Motor neuron (in vitro differentiated cells): ENCODE measurements at regions not wholly inside any gene's neighbourhood (a gene's known extent, or its start where the extent isn't known, plus 50 kb on each side); places are given as distances from the start of the nearest gene placed in this dataset.

Experiments used
- ATAC-seq, 8 experiments: fragments of 200-7000 bp; cut with Tn5 transposase; replicated peaks in 6 of 8; 2 replicates each; pipeline ENCODE4 v1.8.0; 2021; ENCODE audit warnings: mild to moderate bottlenecking in 8 of 8, moderate library complexity in 8 of 8
- H3K27ac ChIP-seq, 2 donors: fragments of 250-450 bp; sonication (Bioruptor Pico); 2 replicates each; pipeline ENCODE4 v1.9.0; 2021; ENCODE audit warnings: antibody characterized with exemption in 2 of 2, mild to moderate bottlenecking in 2 of 2, moderate library complexity in 1 of 2
- H3K4me1 ChIP-seq, 2 donors: fragments of 250-450 bp; sonication (Bioruptor Pico); replicated peaks in 1 of 2; 2 replicates each; pipeline ENCODE4 v1.6.1; 2021; ENCODE audit warnings: antibody characterized with exemption in 2 of 2, mild to moderate bottlenecking in 2 of 2, moderate library complexity in 1 of 2
- H3K4me3 ChIP-seq, 5 donors: fragments of 250-450 bp; sonication (Bioruptor Pico); 2 replicates each; pipeline ENCODE4 v1.9.0; 2021; ENCODE audit warnings: antibody characterized with exemption in 5 of 5, mild to moderate bottlenecking in 5 of 5, moderate library complexity in 4 of 5
- WGBS, 10 experiments: fragments of 450-650 bp; shearing (Covaris generic); methylation state at CpG; one replicate each; pipeline ENCODE4 v1.0.0; 2022; 5-methylcytosine and 5-hydroxymethylcytosine counted together
- in situ Hi-C, 9 experiments: fragments of 400-800 bp; cut with MboI; loops; one replicate each; pipeline ENCODE4 v1.15.0; 2021; ENCODE audit warnings: low sequenced_read_pairs in 9 of 9, low pct_unique_long_range_greater_than_20kb in 2 of 9; ENCODE audit not compliant: unreplicated experiment in 9 of 9

DNA sequence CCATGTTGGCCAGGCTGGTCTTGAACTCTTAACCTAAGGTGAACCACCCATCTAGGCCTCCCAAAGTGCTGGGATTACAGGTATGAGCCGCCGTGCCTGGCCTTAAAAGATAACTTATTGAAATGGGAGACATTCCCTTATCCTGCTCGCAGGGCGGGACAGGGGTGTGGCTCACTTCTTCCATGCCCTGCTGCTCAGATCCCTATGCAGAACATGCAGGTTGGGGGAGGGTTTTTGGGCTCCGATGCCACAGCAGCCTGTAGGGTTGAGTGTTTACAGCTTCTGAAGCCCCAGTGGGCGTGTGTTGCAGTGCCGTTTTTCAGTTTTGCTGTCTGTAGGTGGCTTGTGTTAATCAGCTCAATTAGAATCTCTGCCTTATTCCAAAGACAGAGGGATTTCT lies 108.0 kb upstream of the BRINP1 start:
- WGBS, 10 experiments: 20 to 96% (median 69%) methylated on average over 1 to 5 of the region's 7 CpGs; no CpG with 5 or more reads in 6 of the 10 experiments
- in situ Hi-C loops: no loop called here
- Histone ChIP-seq H3K27ac (no peak overlapping the region), H3K4me1 (no peaks in the 10 kb centered on the region), H3K4me3 (no peak overlapping the region)
- ATAC-seq: peak in 2 of 8 experiments; percentile 25 to 43

GRCh38 chr9:119458068-119458467 lies 88.8 kb upstream of the BRINP1 start:
- ATAC-seq: no peak
- whole genome bisulfite sequencing, 10 experiments: 14 to 90% (median 60%) methylated on average over 2 to 3 of the region's 3 CpGs
- no peak overlapping the region for H3K27ac ChIP-seq
- H3K4me1 ChIP-seq: no peaks in the 10 kb centered on the region
- in situ Hi-C loops: no loop called here
- no peak overlapping the region for H3K4me3 ChIP-seq

DNA sequence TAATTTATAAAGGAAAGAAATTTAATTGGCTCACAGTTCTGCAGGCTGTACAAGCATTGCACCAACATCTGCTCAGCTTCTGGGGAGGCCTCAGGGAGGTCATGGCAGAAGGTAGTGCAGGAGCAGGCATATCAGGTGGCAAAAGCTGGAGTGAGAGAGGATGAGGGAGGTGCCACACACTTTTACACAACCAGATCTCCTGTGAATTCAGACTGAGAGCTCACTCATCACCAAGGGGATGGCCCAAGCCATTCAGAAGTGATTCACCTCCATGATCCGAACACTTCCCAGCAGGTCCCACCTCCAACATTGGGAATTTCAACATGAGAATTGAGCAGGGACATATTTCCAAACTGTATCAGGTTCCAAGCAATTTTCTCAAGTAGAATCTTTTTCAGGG lies 84.7 kb upstream of the BRINP1 start:
- 100% methylated on average over 1 of the region's 1 CpG; no CpG with 5 or more reads in 8 of the 10 experiments for WGBS, 10 experiments
- Histone ChIP-seq H3K4me3 (no peak overlapping the region), H3K27ac (no peak overlapping the region), H3K4me1 (no peaks in the 10 kb centered on the region)
- in situ Hi-C loops: no loop called here
- peak in 2 of 8 experiments; percentile 38 to 73 for ATAC-seq

DNA sequence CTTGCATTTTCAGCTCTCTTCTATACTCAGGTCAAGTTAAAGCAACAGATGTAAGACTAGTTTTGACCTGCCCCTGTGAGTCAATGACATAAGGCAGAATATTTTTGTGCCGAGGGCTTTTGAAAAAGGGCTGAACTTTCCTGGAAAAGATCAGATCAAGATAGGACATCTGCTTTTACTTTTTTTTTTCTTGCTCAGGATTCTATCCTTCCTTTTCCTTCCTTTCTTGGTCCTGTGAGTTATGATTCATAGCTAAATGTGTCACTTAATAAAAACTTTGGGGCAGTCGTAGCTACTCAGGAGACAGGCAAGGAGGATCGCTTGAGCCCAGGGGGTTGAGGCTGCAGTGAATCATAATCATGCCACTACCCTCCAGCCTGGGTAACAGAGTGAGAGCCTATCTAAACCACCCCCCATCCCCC lies 84.3 kb upstream of the BRINP1 start:
- in situ Hi-C loops: no loop called here
- Histone ChIP-seq H3K4me1 (no peaks in the 10 kb centered on the region), H3K4me3 (no peak overlapping the region), H3K27ac (no peak overlapping the region)
- WGBS, 10 experiments: 0 to 100% (median 83%) methylated on average over 1 to 3 of the region's 3 CpGs; no CpG with 5 or more reads in 2 of the 10 experiments
- peak in 2 of 8 experiments; percentile 70 to 82 for ATAC-seq

GRCh38 chr9:119451426-119451825 lies 82.2 kb upstream of the BRINP1 start:
- ATAC-seq: no peak
- Histone ChIP-seq H3K4me3 (no peak overlapping the region), H3K4me1 (no peaks in the 10 kb centered on the region), H3K27ac (no peak overlapping the region)
- in situ Hi-C loops: no loop called here

DNA sequence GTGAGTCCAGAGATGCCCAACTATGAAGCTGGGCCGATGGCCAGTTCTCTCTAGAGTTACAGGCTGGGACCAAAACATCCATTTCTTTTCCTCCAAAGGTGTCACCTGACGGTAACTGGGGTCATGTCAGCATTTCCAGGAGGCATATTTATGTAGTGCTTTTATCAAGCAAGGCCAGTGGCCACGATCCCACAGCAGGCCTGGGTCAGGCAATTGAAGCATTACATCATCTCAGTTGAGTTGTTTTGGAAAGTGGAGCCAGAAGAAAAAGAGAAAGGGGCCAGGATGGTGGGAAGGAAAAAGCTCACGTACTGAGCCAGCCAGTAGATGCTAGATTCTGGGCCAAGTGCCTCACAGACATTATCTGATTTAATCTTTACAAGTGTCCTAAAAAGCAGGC lies 73.9 kb upstream of the BRINP1 start:
- 0 to 86% (median 40%) methylated on average over 1 to 4 of the region's 4 CpGs; no CpG with 5 or more reads in 1 of the 10 experiments for WGBS, 10 experiments
- no peak for ATAC-seq
- peaks cover 0 to 2% of the 10 kb centered on the region in 2 donors for H3K4me1 ChIP-seq
- H3K27ac ChIP-seq: no peak overlapping the region
- H3K4me3 ChIP-seq: no peak overlapping the region
- in situ Hi-C loops: no loop called here

DNA sequence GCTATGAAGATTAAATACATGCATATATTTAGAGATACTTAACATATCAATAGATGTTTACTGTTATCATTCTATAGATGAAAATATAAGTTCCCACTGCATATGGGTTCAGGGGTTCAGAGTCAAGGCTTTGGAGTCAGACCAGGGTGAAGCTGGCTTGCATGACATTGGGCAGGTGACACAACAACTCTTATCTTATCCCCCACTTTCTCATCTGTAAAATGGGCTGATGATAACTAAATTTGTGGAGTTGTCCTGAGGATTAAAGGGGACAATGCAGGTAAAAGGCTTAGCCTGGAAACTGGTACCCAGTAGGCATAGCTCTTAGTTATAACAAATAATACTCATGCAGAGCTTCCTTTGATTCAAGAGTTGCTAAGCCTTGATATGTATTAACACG lies 72.6 kb upstream of the BRINP1 start:
- in situ Hi-C loops: no loop called here
- no peak for ATAC-seq
- WGBS, 10 experiments: 10 to 83% (median 71%) methylated on average over 1 of the region's 1 CpG; no CpG with 5 or more reads in 3 of the 10 experiments
- Histone ChIP-seq H3K27ac (no peak overlapping the region), H3K4me1 (peaks cover 0 to 2% of the 10 kb centered on the region in 2 donors), H3K4me3 (no peak overlapping the region)

- 0 to 86% (median 20%) methylated on average over 1 to 2 of the region's 2 CpGs; no CpG with 5 or more reads in 1 of the 10 experiments for WGBS, 10 experiments
- H3K27ac ChIP-seq: no peak overlapping the region
- H3K4me3 ChIP-seq: no peak overlapping the region
- in situ Hi-C loops: no loop called here
- H3K4me1 ChIP-seq: peaks cover 0 to 6% of the 10 kb centered on the region in 2 donors
- no peak for ATAC-seq
Observed at GRCh38 chr9:119441338-119441737, 72.1 kb upstream of the BRINP1 start.

DNA sequence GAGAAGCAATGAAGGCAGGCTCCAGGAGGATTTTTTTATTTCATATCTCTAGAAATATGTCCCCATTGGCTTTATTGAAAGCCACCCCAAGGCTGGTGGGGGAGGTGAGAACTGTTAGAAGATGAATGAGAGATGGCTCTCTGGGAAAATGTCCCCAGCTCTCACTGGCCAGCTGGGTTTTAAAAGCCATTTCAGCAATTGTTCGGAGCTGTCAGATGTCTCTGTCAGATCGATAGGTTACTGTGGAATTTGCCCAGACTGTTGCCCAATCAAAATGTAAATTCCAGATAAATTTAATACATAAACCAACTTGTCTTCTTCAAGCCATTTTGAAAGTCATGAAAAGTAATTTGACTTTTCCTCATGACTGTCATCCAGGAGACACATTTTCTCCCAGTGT lies 67.0 kb upstream of the BRINP1 start:
- H3K4me3 ChIP-seq: no peak overlapping the region
- peaks cover 0 to 8% of the 10 kb centered on the region in 2 donors for H3K4me1 ChIP-seq
- no peak for ATAC-seq
- no peak overlapping the region for H3K27ac ChIP-seq
- in situ Hi-C loops: no loop called here
- WGBS, 10 experiments: 20 to 100% (median 83%) methylated on average over 1 to 2 of the region's 2 CpGs; no CpG with 5 or more reads in 4 of the 10 experiments

DNA sequence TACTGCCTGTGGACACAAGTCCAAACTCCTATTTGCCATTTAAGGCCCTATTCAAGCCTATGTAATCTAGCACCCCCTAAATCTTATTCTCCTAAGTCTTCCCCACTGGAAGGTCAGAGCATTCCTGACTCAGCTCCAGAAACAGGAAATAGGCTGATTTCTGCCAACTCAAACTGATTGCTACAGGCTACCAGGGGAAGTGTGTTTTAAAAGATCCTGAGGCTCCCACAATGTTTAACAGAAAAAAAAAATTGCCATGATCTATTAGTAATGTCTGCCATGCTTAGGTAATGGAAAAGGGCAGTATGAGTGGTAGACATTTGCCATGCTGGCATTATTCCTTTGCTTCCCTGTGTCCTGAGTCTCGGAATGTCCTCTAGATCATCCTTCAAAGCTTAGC lies 65.8 kb upstream of the BRINP1 start:
- H3K27ac ChIP-seq: no peak overlapping the region
- in situ Hi-C loops: no loop called here
- H3K4me1 ChIP-seq: peaks cover 0 to 8% of the 10 kb centered on the region in 2 donors
- 29 to 100% (median 80%) methylated on average over 1 of the region's 1 CpG; no CpG with 5 or more reads in 5 of the 10 experiments for WGBS, 10 experiments
- no peak overlapping the region for H3K4me3 ChIP-seq
- ATAC-seq: no peak

DNA sequence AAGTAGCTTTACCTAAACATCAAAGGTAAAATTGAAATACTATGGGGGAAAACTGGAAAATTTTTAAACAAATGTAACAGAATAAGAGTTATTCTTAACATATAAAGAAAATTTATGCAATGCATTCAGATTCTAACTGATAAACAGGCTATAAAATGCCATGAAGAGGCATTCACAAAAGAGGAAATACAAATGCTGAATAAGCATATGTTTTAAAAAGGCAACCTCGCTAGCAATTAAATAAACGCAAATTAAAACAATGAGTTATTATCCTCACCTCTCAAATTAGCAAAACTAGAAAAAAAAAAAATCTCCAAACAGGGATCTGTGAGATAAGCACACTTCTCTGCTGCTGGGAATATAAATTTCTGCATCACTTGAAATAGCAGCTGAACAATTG lies 63.2 kb upstream of the BRINP1 start:
- ATAC-seq: no peak

GRCh38 chr9:119429302-119429701 lies 60.1 kb upstream of the BRINP1 start:
- H3K4me3 ChIP-seq: no peak overlapping the region
- in situ Hi-C loops: no loop called here
- H3K4me1 ChIP-seq: no peaks in the 10 kb centered on the region
- ATAC-seq: peak in 2 of 8 experiments; percentile 85 to 92
- no peak overlapping the region for H3K27ac ChIP-seq
- WGBS, 10 experiments: 0 to 95% (median 82%) methylated on average over 1 to 4 of the region's 4 CpGs; no CpG with 5 or more reads in 1 of the 10 experiments

More for the DNA sequence above, 63.2 kb upstream of the BRINP1 start:
- Histone ChIP-seq H3K27ac (no peak overlapping the region), H3K4me3 (no peak overlapping the region), H3K4me1 (peaks cover 0 to 8% of the 10 kb centered on the region in 2 donors)
- in situ Hi-C loops: no loop called here
- WGBS, 10 experiments: 14 to 83% (median 65%) methylated on average over 2 of the region's 2 CpGs; no CpG with 5 or more reads in 1 of the 10 experiments

DNA sequence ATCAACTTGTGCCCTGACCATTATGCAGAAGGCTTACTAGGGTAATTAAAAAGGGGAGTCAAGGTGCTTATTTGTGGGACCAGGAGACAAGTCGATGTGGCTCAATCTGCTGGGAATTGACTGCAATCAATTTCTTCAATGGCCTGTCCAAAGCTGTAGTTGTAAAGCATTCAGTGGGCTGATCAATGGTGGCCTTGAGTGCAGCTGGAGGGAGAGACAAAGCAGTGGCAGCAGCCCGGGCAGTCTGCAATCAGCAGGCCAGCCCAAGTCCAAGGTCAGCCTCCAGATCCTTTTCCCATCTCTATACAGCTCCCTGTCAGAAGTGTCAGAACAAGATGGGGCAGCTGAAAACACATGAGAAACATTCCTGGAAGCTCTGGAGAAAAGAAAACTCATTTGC lies 51.0 kb upstream of the BRINP1 start:
- Histone ChIP-seq H3K4me3 (no peak overlapping the region), H3K4me1 (peaks cover 9 to 25% of the 10 kb centered on the region in 2 donors), H3K27ac (no peak overlapping the region)
- peak in 4 of 8 experiments; percentile 44 to 86 (median 52) for ATAC-seq
- WGBS, 10 experiments: 0 to 14% (median 9%) methylated on average over 1 of the region's 2 CpGs; no CpG with 5 or more reads in 7 of the 10 experiments
- in situ Hi-C loops: no loop called here
